NOMO-1 treated with DMSO at 0.1 percent for 48 hours (cell line): ENCODE measurements at regions not wholly inside any gene's neighbourhood (a gene's known extent, or its start where the extent isn't known, plus 50 kb on each side); places are given as distances from the start of the nearest gene placed in this dataset.
"Not testable (repeated sequence)": the region's sequence is repeated elsewhere in the genome, so short reads cannot be mapped to it uniquely, and the experiment has no call there.

Experiments
- DNase-seq: peaks from one replicate; lab custom pipeline; 2025; ENCODE audit not compliant: unreplicated experiment; lab: John Stamatoyannopoulos, UW

GRCh38 chr14:105600195-105600938 lies 74.0 kb downstream of the TMEM121 start:
- DNase-seq = not testable (repeated sequence)

- no peak for DNase-seq
These were observed 74.6 kb downstream of the TMEM121 start for GRCh38 chr14:105600939-105601359.

GRCh38 chr14:105601360-105602242 lies 75.2 kb downstream of the TMEM121 start:
- DNase-seq = no peak

- DNase-seq = no peak
These were observed 75.9 kb downstream of the TMEM121 start for GRCh38 chr14:105602243-105602750.

- no peak for DNase-seq
These were observed 76.7 kb downstream of the TMEM121 start for GRCh38 chr14:105602799-105603793.

- not testable (repeated sequence) for DNase-seq
These were observed 78.4 kb downstream of the TMEM121 start for GRCh38 chr14:105604531-105605463.

GRCh38 chr14:105605464-105606304 lies 79.3 kb downstream of the TMEM121 start:
- DNase-seq = no peak

- not testable (repeated sequence) for DNase-seq
These were observed 80.1 kb downstream of the TMEM121 start for GRCh38 chr14:105606305-105606975.

- not testable (repeated sequence) for DNase-seq
These were observed 80.6 kb downstream of the TMEM121 start for GRCh38 chr14:105607025-105607424.

GRCh38 chr14:105614987-105615386 lies 88.6 kb downstream of the TMEM121 start:
- DNase-seq = not testable (repeated sequence)

GRCh38 chr14:105615986-105616801 lies 89.8 kb downstream of the TMEM121 start:
- DNase-seq = not testable (repeated sequence)

GRCh38 chr14:105616802-105617192 lies 90.4 kb downstream of the TMEM121 start:
- DNase-seq = no peak

GRCh38 chr14:105617201-105617777 lies 90.9 kb downstream of the TMEM121 start:
- no peak for DNase-seq

GRCh38 chr14:105617805-105618204 lies 91.4 kb downstream of the TMEM121 start:
- not testable (repeated sequence) for DNase-seq

GRCh38 chr14:105619324-105619723 lies 92.9 kb downstream of the TMEM121 start:
- DNase-seq = not testable (repeated sequence)

- DNase-seq = not testable (repeated sequence)
These were observed 93.9 kb downstream of the TMEM121 start for GRCh38 chr14:105620178-105620864.
